OCI-LY1 (cell line): ENCODE measurements at regions not wholly inside any gene's neighbourhood (a gene's known extent, or its start where the extent isn't known, plus 50 kb on each side); places are given as distances from the start of the nearest gene placed in this dataset.

Experiments used
- H2AFZ ChIP-seq: fragments of 200-600 bp; sonication (generic), shearing (Covaris generic); 2 replicates; pipeline ENCODE4 v1.6.0; 2014; ENCODE audit warnings: antibody characterized with exemption, mild to moderate bottlenecking, low read length
- H3F3A ChIP-seq: fragments of 200-600 bp; sonication (generic), shearing (Covaris generic); 2 replicates; pipeline ENCODE4 v1.6.0; 2014; ENCODE audit warnings: mild to moderate bottlenecking, antibody characterized with exemption, low read length, moderate library complexity; ENCODE audit not compliant: insufficient read depth
- H3K27ac ChIP-seq: fragments of 200-600 bp; sonication (generic); 2 replicates; pipeline ENCODE4 v1.5.1; 2014; ENCODE audit warnings: low read length, mixed run types, mild to moderate bottlenecking, low read depth; ENCODE audit not compliant: poor library complexity, severe bottlenecking
- H3K27me3 ChIP-seq: fragments of 200-600 bp; sonication (generic); 2 replicates; pipeline ENCODE4 v1.6.0; 2014; ENCODE audit warnings: antibody characterized with exemption, mild to moderate bottlenecking, low read length, moderate library complexity; ENCODE audit not compliant: insufficient read depth
- H3K36me3 ChIP-seq: fragments of 200-600 bp; sonication (generic); 2 replicates; pipeline ENCODE4 v1.6.1; 2014; ENCODE audit warnings: mild to moderate bottlenecking, antibody characterized with exemption, low read length, moderate library complexity, mixed read lengths; ENCODE audit not compliant: insufficient read depth
- H3K4me1 ChIP-seq: fragments of 200-600 bp; sonication (generic); 2 replicates; pipeline ENCODE4 v1.5.1; 2014; ENCODE audit warnings: mild to moderate bottlenecking, low read length, moderate library complexity; ENCODE audit not compliant: insufficient read depth, severe bottlenecking
- H3K4me2 ChIP-seq: fragments of 200-600 bp; sonication (generic), shearing (Covaris generic); 2 replicates; pipeline ENCODE4 v1.6.1; 2014; ENCODE audit warnings: low read length
- H3K4me3 ChIP-seq: fragments of 200-600 bp; sonication (generic); 2 replicates; pipeline ENCODE4 v1.5.1; 2014; ENCODE audit warnings: low read length, low read depth, mild to moderate bottlenecking, mixed read lengths; ENCODE audit not compliant: poor library complexity, severe bottlenecking
- H3K79me2 ChIP-seq: fragments of 200-600 bp; shearing (Covaris generic); 2 replicates; pipeline ENCODE4 v1.6.1; 2016; ENCODE audit warnings: mixed run types, low read length, mixed read lengths; ENCODE audit not compliant: insufficient read depth
- H3K9ac ChIP-seq: fragments of 200-600 bp; sonication (generic), shearing (Covaris generic); 2 replicates; pipeline ENCODE4 v1.6.1; 2014; ENCODE audit warnings: mild to moderate bottlenecking, low read length, mixed read lengths
- H3K9me2 ChIP-seq: fragments of 200-600 bp; sonication (generic), shearing (Covaris generic); 2 replicates; pipeline ENCODE4 v1.6.1; 2014; ENCODE audit warnings: low read depth, mild to moderate bottlenecking, low read length, mixed read lengths
- H3K9me3 ChIP-seq: fragments of 200-600 bp; shearing (Covaris generic); 2 replicates; pipeline ENCODE4 v1.6.1; 2014; ENCODE audit warnings: low read length, mixed read lengths
- H4K20me1 ChIP-seq: fragments of 200-600 bp; sonication (generic), shearing (Covaris generic); 2 replicates; pipeline ENCODE4 v1.6.0; 2016; ENCODE audit warnings: mild to moderate bottlenecking, low read length; ENCODE audit not compliant: insufficient read depth
- CTCF ChIP-seq: fragments of 200-600 bp; sonication (generic), shearing (Covaris generic); IDR thresholded peaks from 2 replicates; pipeline ENCODE4 v1.5.1; 2017; ENCODE audit warnings: mild to moderate bottlenecking, antibody characterized with exemption, low read length, moderate library complexity, mixed read lengths
- EZH2 ChIP-seq: fragments of 200-600 bp; sonication (generic), shearing (Covaris generic); IDR thresholded peaks from 2 replicates; pipeline ENCODE4 v1.8.0; 2017; ENCODE audit warnings: borderline replicate concordance, mixed run types, mild to moderate bottlenecking, antibody characterized with exemption, low read length, moderate library complexity, mixed read lengths

DNA sequence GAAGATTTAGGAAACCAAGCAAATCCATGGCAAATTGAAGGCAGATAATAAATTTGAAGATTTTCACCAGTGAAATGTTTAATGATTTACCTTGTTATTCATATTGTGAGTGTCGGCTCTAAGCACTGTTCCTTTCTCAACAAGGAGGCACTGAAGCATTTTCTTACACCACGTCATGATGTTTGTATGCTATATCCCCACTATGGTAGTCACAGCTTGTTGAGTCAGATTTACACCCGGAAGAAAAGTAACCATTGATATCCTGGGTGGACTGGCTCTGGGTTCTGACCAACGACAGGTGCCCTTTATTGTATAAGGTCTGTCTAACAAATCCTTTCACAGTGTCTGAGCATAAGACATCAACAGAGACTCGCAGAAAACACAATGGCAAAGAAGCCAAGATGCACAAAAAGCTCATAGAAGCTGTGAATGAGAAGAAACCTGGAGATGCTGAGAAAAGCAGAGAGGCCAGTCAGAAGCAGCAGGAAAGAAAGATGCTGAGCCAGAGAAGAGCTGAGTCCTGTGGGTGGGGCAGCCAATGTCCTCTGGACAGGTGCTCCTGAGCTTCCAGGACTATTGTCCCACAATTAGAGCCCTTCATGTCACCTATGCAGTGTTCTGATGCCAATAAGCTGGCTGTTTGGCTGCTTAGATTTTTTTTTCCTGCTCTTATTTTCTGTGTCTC is 49.7 kb upstream of the ARHGAP5 start:
- H3K27ac ChIP-seq: no peak overlapping the region
- no peak for TF ChIP-seq CTCF
- TF ChIP-seq EZH2: no peak
- H3K36me3 ChIP-seq: no peaks in the 10 kb centered on the region
- H3F3A ChIP-seq: no peaks in the 10 kb centered on the region
- no peaks in the 10 kb centered on the region for H3K4me1 ChIP-seq
- no peak overlapping the region for H3K4me2 ChIP-seq
- no peak overlapping the region for H3K9ac ChIP-seq
- no peak overlapping the region for H2AFZ ChIP-seq
- H3K9me3 ChIP-seq: no peaks in the 10 kb centered on the region
- H3K4me3 ChIP-seq: no peak overlapping the region
- H3K9me2 ChIP-seq: no peaks in the 10 kb centered on the region
- no peaks in the 10 kb centered on the region for H3K27me3 ChIP-seq
- no peaks in the 10 kb centered on the region for H4K20me1 ChIP-seq
- no peaks in the 10 kb centered on the region for H3K79me2 ChIP-seq
